ENCODE measurements at regions not wholly inside any gene's neighbourhood (a gene's known extent, or its start where the extent isn't known, plus 50 kb on each side); places are given as distances from the start of the nearest gene placed in this dataset.

DNA sequence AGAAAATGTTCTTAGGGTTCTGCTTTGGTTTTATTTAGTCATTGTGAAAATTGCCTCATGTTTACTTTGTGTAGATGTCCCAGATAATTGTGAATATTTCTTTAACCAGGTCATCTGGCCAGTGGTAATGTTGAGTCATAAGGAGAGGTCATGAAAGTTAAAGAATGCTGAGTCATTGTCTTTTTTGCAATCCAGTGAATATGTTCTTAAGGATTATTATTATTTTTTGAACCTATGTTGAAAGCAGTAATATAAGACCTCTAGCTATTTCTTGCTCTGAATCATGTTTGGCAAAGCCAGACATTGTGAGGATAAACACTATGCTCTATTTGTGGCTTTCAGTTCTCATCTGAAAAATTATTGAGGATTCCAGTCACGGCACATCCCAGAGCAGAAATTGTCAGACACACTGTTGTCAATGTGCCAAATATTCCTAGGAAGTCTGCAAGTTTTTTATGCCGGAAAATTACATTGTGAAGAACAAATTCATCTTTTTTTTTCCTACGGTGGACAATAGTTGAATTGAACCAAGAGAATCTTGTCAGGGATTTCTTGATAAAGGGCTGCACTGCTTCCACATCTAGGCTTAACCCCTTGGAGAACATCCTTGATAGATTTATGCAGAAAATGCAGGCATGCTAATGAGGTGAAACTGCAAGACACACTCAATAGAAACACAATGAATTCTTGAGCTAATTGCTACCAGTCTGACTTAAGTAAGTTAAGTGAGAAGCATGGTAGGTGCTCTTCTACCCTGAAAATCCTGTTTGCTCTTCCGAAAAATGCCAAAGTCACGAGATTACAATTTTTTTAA lies 369.6 kb downstream of the ATP23 start:
- no peak for TF ChIP-seq POLR2A (IDR thresholded peaks at IDR 0.05)
- no peak for TF ChIP-seq POLR2AphosphoS5 (IDR thresholded peaks at IDR 0.05)
- TF ChIP-seq, protein P1, sequence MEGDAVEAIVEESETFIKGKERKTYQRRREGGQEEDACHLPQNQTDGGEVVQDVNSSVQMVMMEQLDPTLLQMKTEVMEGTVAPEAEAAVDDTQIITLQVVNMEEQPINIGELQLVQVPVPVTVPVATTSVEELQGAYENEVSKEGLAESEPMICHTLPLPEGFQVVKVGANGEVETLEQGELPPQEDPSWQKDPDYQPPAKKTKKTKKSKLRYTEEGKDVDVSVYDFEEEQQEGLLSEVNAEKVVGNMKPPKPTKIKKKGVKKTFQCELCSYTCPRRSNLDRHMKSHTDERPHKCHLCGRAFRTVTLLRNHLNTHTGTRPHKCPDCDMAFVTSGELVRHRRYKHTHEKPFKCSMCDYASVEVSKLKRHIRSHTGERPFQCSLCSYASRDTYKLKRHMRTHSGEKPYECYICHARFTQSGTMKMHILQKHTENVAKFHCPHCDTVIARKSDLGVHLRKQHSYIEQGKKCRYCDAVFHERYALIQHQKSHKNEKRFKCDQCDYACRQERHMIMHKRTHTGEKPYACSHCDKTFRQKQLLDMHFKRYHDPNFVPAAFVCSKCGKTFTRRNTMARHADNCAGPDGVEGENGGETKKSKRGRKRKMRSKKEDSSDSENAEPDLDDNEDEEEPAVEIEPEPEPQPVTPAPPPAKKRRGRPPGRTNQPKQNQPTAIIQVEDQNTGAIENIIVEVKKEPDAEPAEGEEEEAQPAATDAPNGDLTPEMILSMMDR (IDR thresholded peaks at IDR 0.05 in 8 of 11, conservative IDR thresholded peaks at IDR 0.05 in 3 of 11), result no peak
- Histone ChIP-seq H3K27ac (no peak overlapping the region), H3K27me3 (replicated peaks in 1 of 7) (no peaks in the 10 kb centered on the region), H3K4me3 (no peak overlapping the region), H3K9me3 (peaks cover 0 to 7% (median 0%) of the 10 kb centered on the region in 8 donors), H3K4me1 (no peaks in the 10 kb centered on the region), H3K36me3 (no peaks in the 10 kb centered on the region)
- intact Hi-C loops (cut with DNase I; ENCODE audit: low total_unique reads), result no loop called here
- WGBS, 5 donors, result 50 to 79% (median 67%) methylated on average over 5 of the region's 5 CpGs
- no peak for DNase-seq

GRCh38 chr12:58313091-58313855 lies 371.9 kb downstream of the ATP23 start:
- no peak for DNase-seq
- Histone ChIP-seq H3K4me1 (no peaks in the 10 kb centered on the region), H3K4me3 (no peak overlapping the region), H3K9me3 (peaks cover 0 to 6% (median 0%) of the 10 kb centered on the region in 8 donors), H3K36me3 (no peaks in the 10 kb centered on the region), H3K27ac (no peak overlapping the region), H3K27me3 (replicated peaks in 1 of 7) (no peaks in the 10 kb centered on the region)
- no peak for TF ChIP-seq POLR2A (IDR thresholded peaks at IDR 0.05)
- TF ChIP-seq, protein P1 (IDR thresholded peaks at IDR 0.05 in 8 of 11, conservative IDR thresholded peaks at IDR 0.05 in 3 of 11), result no peak
- no peak for TF ChIP-seq POLR2AphosphoS5 (IDR thresholded peaks at IDR 0.05)
- intact Hi-C loops (cut with DNase I; ENCODE audit: low total_unique reads), result no loop called here
- WGBS, 5 donors, result 84 to 94% (median 90%) methylated on average over 4 of the region's 4 CpGs

- 61 to 95% (median 89%) methylated on average over 5 of the region's 5 CpGs for WGBS, 5 donors
- Histone ChIP-seq H3K4me1 (no peaks in the 10 kb centered on the region), H3K36me3 (no peaks in the 10 kb centered on the region), H3K27ac (no peak overlapping the region), H3K9me3 (peaks cover 0 to 20% (median 4%) of the 10 kb centered on the region in 8 donors), H3K4me3 (no peak overlapping the region), H3K27me3 (replicated peaks in 1 of 7) (no peaks in the 10 kb centered on the region)
- no peak for TF ChIP-seq POLR2AphosphoS5 (IDR thresholded peaks at IDR 0.05)
- TF ChIP-seq, protein P1 (IDR thresholded peaks at IDR 0.05 in 8 of 11, conservative IDR thresholded peaks at IDR 0.05 in 3 of 11), result no peak
- no peak for TF ChIP-seq POLR2A (IDR thresholded peaks at IDR 0.05)
- DNase-seq, result no peak
- intact Hi-C loops (cut with DNase I; ENCODE audit: low total_unique reads), result no loop called here
These were observed 373.2 kb downstream of the ATP23 start for GRCh38 chr12:58314610-58315009.

- intact Hi-C loops (cut with DNase I; ENCODE audit: low total_unique reads), result no loop called here
- Histone ChIP-seq H3K27ac (no peak overlapping the region), H3K27me3 (replicated peaks in 1 of 7) (no peaks in the 10 kb centered on the region), H3K36me3 (no peaks in the 10 kb centered on the region), H3K4me3 (no peak overlapping the region), H3K9me3 (peaks cover 0 to 23% (median 5%) of the 10 kb centered on the region in 8 donors), H3K4me1 (no peaks in the 10 kb centered on the region)
- TF ChIP-seq, protein P1 (IDR thresholded peaks at IDR 0.05 in 8 of 11, conservative IDR thresholded peaks at IDR 0.05 in 3 of 11), result no peak
- TF ChIP-seq POLR2AphosphoS5 (IDR thresholded peaks at IDR 0.05) (no peak), POLR2A (IDR thresholded peaks at IDR 0.05) (no peak)
- DNase-seq, result no peak
- 56 to 89% (median 80%) methylated on average over 2 of the region's 2 CpGs for WGBS, 5 donors
These were observed 375.6 kb downstream of the ATP23 start for GRCh38 chr12:58316926-58317325.

Data from spleen (tissue), 11 donors.